HCEC 1CT (cell line): ENCODE measurements at regions not wholly inside any gene's neighbourhood (a gene's known extent, or its start where the extent isn't known, plus 50 kb on each side); places are given as distances from the start of the nearest gene placed in this dataset.
A peak's percentile ranks its signal among the peaks of the same experiment; 100 is the strongest.
"Not testable (repeated sequence)": the region's sequence is repeated elsewhere in the genome, so short reads cannot be mapped to it uniquely, and the experiment has no call there.

Source experiments
- DNase-seq: peaks from one replicate; pipeline ENCODE4 v3.0.0-alpha.2; 2017

DNA sequence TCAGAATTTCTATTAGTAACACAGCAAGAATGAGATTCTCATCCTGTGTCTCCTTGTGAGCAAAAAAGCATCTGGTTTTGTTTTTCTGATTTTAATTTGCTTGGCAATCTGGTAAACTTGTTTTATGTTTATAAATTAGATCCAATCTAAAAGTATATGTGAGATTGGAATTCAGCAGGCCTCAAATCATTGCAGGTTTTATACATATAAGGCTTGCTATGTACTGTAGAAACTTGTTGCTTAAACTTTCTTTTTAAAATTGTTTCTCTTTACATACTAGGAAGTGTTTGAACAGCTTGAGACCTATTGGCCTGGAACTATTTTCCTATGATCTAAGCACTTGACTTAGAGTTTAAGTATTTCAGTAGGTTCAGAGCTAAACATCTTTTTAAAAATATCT is 1037.8 kb downstream of the NR2F1-AS1 start:
- DNase-seq, result peak; percentile 42

GRCh38 chr5:92542017-92542416 is 1039.0 kb downstream of the NR2F1-AS1 start:
- not testable (repeated sequence) for DNase-seq

- DNase-seq, result peak; percentile 83
Measured at GRCh38 chr5:92527311-92528078, 1053.5 kb downstream of the NR2F1-AS1 start.

DNA sequence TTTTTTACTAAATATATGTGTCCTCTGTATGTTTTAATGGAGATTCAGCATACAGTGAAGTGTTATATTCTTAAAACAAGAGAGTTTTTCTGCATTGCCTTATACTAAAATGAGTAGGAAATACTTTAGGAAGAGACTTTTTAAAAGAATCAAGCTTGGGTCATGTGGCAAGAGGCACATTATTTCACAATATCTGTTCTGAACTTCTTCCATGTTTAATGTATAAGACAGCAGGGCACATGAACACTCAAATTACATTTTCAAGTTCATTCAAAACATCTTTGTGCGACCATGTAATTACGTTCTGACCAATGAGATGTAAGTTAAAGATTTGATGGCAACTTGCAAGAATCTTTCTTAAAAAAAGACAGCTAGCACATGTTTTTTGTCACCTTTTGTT is 1055.9 kb downstream of the NR2F1-AS1 start:
- DNase-seq, result no peak

DNA sequence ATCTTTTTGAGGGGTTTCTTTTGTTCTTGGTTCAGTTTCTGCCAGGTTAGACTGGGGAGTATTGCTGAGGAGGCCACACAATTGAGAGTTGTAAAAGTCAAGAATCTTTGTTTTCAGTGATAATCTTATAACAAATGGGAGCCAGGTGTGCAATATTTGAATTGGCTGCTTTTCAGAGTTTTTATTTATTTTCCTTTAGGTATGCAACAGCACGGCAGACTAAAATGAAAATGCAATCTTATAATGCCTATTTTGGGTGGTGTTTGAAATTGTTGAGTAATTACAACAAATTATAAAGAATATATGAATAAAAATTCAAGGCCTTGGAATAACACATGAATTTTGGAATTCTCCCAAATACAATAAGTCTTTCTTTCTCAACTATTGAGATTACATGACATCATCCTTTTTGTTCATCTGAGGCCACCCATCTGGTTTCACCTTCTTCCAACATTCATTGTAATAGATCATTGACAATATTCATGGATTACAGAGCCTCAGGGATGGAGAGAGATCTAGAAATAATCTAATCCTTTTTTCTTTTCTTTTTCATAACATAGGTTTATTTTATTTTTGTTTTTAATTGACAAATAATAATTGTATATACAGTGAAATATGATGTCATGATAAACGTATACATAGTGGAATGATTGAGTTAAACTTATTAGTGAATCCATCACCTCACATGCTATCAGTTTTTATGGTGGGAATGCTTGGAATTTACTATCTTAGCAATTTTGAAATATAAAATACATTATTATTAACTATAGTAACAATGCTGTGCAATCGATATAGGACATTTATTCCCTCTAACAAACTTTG is 1061.0 kb downstream of the NR2F1-AS1 start:
- DNase-seq, result no peak

- DNase-seq, result peak; percentile 76
Measured at GRCh38 chr5:92518318-92518904, 1062.6 kb downstream of the NR2F1-AS1 start.

DNA sequence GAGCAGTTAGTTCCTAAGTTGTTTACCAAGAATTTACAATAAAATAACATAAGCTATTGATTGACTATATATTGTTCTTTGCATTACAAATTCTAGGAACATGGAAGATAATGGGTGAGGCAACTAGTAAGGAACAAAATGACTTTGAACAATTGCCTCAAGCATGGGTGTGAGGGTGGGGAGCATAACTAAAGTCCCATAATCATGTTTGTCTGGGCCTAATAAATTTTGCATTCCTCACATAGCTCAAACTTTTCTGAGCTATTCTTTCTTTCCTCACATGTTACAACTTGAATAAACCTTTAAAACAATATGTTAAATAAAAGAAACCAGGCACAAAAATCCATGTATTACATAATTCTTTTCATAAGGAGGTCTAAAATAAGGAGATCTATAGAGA is 1066.1 kb downstream of the NR2F1-AS1 start:
- no peak for DNase-seq

DNA sequence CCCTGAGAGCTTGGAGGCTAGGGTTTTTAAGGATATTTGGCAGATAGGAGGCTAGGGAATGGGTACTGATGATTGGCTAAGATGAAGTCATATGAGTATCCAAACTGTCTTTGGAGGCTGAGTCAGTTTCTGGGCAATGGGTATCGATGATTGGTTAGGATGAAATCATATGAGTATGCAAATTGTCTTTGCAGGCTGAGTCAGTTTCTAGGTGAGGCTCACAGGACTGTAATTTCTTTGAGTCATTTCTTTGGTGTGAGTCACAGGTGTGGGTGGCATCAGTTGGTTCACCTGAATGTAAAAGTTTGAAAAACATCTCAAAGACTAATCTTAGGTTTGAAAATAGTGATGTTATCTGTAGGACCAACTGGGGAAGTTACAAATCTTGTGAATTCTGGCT is 1068.0 kb downstream of the NR2F1-AS1 start:
- DNase-seq, result no peak

GRCh38 chr5:92508271-92508670 is 1072.7 kb downstream of the NR2F1-AS1 start:
- DNase-seq, result no peak

GRCh38 chr5:92505925-92506324 is 1075.1 kb downstream of the NR2F1-AS1 start:
- DNase-seq, result peak; percentile 20

DNA sequence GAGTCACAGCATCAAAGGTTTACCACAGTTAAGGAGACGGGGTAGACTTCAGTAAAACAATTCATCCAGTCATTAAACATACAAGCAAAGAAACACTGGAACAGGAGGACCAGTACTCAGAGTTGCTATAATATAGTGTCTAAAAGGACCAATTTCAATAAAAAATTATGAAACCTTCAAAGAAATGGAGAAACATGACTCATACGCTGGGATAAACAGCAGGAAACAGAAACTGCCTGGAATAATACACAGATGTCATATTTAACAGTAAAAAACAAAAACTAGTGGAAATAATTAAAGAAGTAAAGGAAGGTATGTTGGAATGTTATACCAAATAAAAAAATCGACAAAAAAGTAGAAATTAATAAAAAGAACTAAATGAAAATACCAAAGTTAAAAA is 1075.9 kb downstream of the NR2F1-AS1 start:
- peak; percentile 41 for DNase-seq

DNA sequence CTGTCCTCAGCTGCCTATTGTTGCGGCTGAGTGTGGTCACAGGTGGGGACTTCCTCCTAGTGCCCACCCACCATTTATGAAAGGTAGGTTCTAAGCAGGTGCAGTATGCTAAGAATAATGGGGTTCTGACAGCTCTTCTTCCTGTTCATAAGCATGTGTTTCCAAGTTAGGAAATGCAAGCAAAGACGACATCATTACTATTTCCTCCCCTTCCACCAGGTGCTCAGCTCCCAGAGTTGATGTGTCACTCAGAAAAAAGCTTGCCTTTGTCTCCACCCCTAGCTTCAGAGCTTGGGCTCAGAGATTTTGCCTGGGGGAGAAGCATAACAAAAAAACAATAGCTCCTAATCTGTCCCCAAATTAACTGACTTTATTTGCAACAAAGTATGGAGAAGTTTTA is 1076.7 kb downstream of the NR2F1-AS1 start:
- DNase-seq, result no peak

GRCh38 chr5:92500752-92501151 is 1080.3 kb downstream of the NR2F1-AS1 start:
- no peak for DNase-seq

- DNase-seq, result no peak
Measured at GRCh38 chr5:92496545-92496944, 1084.5 kb downstream of the NR2F1-AS1 start.

DNA sequence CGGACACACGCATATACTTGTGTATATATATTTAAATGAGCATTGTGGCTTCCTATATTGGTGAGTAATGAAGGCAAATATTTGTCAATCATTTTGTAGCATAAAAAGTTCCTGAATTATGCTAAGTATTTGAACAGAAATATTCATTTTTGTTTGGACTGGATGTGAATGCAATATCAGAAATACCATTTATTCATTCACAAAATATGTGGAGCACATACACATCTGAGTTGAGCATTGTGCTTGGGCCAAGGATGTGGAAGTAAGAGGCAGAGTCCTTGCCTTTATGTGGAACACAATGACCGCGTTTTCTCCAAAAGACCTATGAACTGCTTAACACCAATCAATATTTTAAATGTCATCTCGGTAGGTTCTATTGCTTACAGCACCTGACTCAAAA is 1086.5 kb downstream of the NR2F1-AS1 start:
- no peak for DNase-seq

GRCh38 chr5:92492908-92493307 is 1088.1 kb downstream of the NR2F1-AS1 start:
- DNase-seq, result no peak

GRCh38 chr5:92484484-92484883 is 1096.5 kb downstream of the NR2F1-AS1 start:
- DNase-seq, result no peak

DNA sequence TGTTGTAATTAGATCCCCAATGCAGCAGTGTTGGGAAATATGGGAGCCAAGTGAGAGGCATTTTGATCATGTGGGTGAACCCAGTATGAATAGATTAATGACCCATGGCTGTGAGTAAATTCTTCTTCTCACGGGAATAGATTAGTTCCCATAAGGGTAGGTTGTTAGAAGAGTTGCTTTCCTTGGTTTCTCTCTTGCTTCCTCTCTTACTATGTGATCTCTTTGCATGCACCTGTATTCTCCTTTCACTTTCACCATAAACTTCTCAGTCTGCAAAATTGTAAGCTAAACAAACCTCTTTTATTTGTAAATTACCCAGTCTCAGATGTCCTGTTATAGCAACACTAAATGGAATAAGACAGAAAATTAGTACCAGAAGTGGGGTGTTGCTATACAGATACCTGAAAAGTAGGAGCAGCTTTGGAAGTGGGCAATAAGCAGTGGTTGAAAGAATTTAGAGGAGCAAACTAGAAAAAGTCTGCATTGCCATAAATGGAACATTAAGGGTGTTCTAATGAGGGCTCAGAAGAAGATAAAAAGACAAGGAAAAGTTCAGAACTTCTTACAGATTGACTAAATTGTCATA is 1090.0 kb upstream of the ARRDC3 start:
- DNase-seq, result no peak

- DNase-seq, result no peak
Measured at GRCh38 chr5:92471861-92472260, 1088.7 kb upstream of the ARRDC3 start.

DNA sequence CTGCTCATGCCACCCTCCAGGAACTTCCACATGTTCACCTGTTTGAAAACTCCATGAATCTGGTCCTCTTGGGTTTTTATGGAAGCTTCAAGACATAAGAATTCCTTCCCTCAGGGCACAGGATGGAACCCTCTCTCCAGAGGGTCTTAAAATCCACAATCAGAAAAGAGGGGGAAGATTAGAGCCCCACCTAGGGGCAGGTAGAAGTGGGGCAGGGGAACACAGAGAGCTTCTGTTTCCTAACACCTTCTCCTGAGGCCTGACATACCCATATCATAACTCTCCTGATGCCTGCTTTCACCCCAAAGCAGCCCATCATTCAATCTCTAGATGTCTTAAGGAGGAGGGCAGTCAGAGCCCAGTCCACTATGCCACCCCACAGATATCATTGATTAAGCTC is 1087.7 kb upstream of the ARRDC3 start:
- DNase-seq, result no peak

DNA sequence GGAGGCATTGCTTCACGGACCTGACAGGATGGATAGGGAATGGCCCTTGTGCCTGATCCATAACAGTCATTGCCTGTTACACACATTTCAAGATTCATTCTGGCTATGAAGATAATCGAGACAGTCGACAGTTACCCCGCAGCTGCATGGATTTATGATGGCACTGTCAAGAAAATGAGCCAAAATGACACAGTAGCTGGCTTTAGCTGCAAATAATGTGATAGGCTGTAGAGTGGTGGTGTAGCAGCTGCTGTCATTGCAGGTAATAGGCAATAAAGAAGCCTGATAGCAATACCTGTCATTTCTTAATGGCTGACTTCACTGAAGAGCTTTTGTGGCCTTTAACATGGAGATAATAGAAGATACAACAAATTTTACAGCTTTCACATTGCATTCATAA is 1085.2 kb upstream of the ARRDC3 start:
- DNase-seq, result no peak

GRCh38 chr5:92467695-92468094 is 1084.6 kb upstream of the ARRDC3 start:
- DNase-seq, result no peak

DNA sequence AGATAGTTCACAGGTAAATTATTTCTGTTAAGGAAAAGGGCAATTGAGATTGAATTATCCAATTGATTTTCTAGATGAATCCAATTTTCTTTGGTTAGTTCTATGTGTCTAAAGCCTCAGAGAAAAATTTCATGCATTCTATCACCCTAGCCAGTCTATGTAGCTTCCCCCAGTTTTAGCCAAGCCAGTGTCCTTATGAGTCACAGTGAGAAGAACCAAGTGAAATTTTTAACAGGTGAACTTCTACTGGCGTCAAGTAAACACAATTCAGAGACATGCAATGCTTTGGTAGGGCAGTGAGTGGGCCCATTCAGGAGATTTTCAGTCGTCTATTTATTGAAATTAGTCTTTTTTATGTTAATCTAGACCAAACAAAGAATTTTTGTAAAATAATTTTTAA is 1077.4 kb upstream of the ARRDC3 start:
- no peak for DNase-seq

DNA sequence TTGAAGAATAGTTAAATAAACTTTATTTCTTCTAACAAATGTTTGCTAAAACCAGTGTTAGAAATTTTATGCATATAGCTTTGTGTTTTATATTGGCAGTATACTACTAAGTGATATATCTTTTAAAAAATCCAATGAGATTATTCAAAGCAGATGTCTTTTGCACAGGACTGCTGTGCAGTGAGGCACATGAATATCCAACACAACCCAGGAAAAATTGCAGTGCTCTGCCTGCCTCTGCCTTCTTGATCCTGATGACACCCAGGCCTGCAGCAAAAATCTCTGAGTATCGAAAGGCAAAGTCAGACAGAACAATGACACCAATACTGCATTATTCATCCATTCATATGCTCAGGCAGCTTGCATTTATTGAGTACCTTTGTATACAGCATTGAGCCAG is 1076.5 kb upstream of the ARRDC3 start:
- DNase-seq, result no peak
